BE2C (cell line): ENCODE measurements at regions not wholly inside any gene's neighbourhood (a gene's known extent, or its start where the extent isn't known, plus 50 kb on each side); places are given as distances from the start of the nearest gene placed in this dataset.

Experiments used
- DNase-seq: peaks from one replicate; pipeline ENCODE4 v3.0.0-alpha.2; 2020
- H3K27me3 ChIP-seq: fragments of 250-450 bp; sonication (Bioruptor Pico); 2 replicates; pipeline ENCODE4 v1.5.1; 2020; ENCODE audit warnings: mild to moderate bottlenecking
- H3K36me3 ChIP-seq: fragments of 250-450 bp; sonication (Bioruptor Pico); 2 replicates; pipeline ENCODE4 v1.5.1; 2020; ENCODE audit warnings: mild to moderate bottlenecking
- H3K4me1 ChIP-seq: fragments of 250-450 bp; sonication (Bioruptor Pico); 2 replicates; pipeline ENCODE4 v1.5.1; 2020
- H3K4me3 ChIP-seq: 2 replicates; pipeline ENCODE4 v1.5.1; 2011; ENCODE audit warnings: low read depth, low read length
- H3K9me3 ChIP-seq: fragments of 250-450 bp; sonication (Bioruptor Pico); 2 replicates; pipeline ENCODE4 v1.5.1; 2020
- CTCF ChIP-seq: IDR thresholded peaks from 2 replicates; pipeline ENCODE4 v1.5.1; 2012; ENCODE audit warnings: mild to moderate bottlenecking, low read depth, low read length

- Histone ChIP-seq H3K27me3 (no peaks in the 10 kb centered on the region), H3K9me3 (no peaks in the 10 kb centered on the region), H3K4me1 (no peaks in the 10 kb centered on the region), H3K4me3 (no peak overlapping the region), H3K36me3 (no peaks in the 10 kb centered on the region)
- no peak for DNase-seq
- no peak for TF ChIP-seq CTCF
Observed at GRCh38 chr14:21933681-21934080, 260.1 kb upstream of the OR4E1 start.

GRCh38 chr14:21924479-21924878, 250.9 kb upstream of the OR4E1 start:
- TF ChIP-seq CTCF: no peak
- Histone ChIP-seq H3K36me3 (no peaks in the 10 kb centered on the region), H3K9me3 (no peaks in the 10 kb centered on the region), H3K27me3 (no peaks in the 10 kb centered on the region), H3K4me1 (no peaks in the 10 kb centered on the region), H3K4me3 (no peak overlapping the region)
- no peak for DNase-seq

GRCh38 chr14:21923820-21924219, 250.2 kb upstream of the OR4E1 start:
- no peak for TF ChIP-seq CTCF

GRCh38 chr14:21921453-21921852, 247.8 kb upstream of the OR4E1 start:
- H3K36me3 ChIP-seq: no peaks in the 10 kb centered on the region
- 0 out of 2 replicates have a peak, but pooled peaks cover 2% of the 10 kb centered on the region for H3K27me3 ChIP-seq
- no peaks in the 10 kb centered on the region for H3K4me1 ChIP-seq
- H3K4me3 ChIP-seq: no peak overlapping the region
- DNase-seq: no peak
- no peak for TF ChIP-seq CTCF
- H3K9me3 ChIP-seq: no peaks in the 10 kb centered on the region

More at GRCh38 chr14:21923820-21924219, 250.2 kb upstream of the OR4E1 start:
- no peak overlapping the region for H3K4me3 ChIP-seq
- H3K9me3 ChIP-seq: no peaks in the 10 kb centered on the region
- no peak for DNase-seq
- no peaks in the 10 kb centered on the region for H3K27me3 ChIP-seq
- H3K4me1 ChIP-seq: no peaks in the 10 kb centered on the region
- H3K36me3 ChIP-seq: no peaks in the 10 kb centered on the region

- peak; percentile 43 for DNase-seq
- Histone ChIP-seq H3K9me3 (no peaks in the 10 kb centered on the region), H3K4me3 (no peak overlapping the region), H3K4me1 (no peaks in the 10 kb centered on the region), H3K27me3 (0 out of 2 replicates have a peak, but pooled peaks cover 2% of the 10 kb centered on the region), H3K36me3 (no peaks in the 10 kb centered on the region)
- TF ChIP-seq CTCF: peak; percentile 87
Observed at GRCh38 chr14:21917699-21918436, 244.2 kb upstream of the OR4E1 start.

- Histone ChIP-seq H3K36me3 (no peaks in the 10 kb centered on the region), H3K4me3 (no peak overlapping the region), H3K9me3 (no peaks in the 10 kb centered on the region), H3K27me3 (peaks cover 2% of the 10 kb centered on the region; the same call in 1 of the 2 replicates), H3K4me1 (no peaks in the 10 kb centered on the region)
- no peak for DNase-seq
- TF ChIP-seq CTCF: no peak
Observed at GRCh38 chr14:21915826-21916225, 242.2 kb upstream of the OR4E1 start.
